D341Med (cell line): ENCODE measurements at regions not wholly inside any gene's neighbourhood (a gene's known extent, or its start where the extent isn't known, plus 50 kb on each side); places are given as distances from the start of the nearest gene placed in this dataset.

Experiments used
- DNase-seq: peaks from one replicate; pipeline ENCODE4 v3.0.0; 2012; ENCODE audit warnings: low spot score

- no peak for DNase-seq
Measured at GRCh38 chr3:102233881-102234280, 200.9 kb upstream of the ZPLD1 start.

- peak; percentile 33 for DNase-seq
Measured at GRCh38 chr3:102235679-102236078, 199.1 kb upstream of the ZPLD1 start.

DNA sequence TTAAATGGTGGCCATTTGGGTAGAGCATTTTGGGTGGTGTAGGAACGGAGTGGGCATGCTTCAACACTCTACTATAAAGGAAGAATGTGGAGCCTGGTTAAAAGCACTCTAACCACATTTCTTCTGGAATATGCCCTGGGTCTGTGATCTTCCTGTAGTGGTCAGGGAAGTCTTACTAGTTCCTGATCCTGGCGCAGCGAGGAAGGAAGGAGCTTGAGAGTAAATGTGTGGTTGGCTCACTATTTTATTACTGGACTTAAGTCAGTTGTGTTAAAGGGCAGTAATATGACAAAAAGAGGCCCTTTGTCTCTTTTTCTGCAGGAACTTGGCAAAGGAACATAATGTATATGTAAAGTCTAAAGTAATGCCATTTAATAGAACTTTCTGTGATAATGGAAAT, 197.6 kb upstream of the ZPLD1 start:
- no peak for DNase-seq

DNA sequence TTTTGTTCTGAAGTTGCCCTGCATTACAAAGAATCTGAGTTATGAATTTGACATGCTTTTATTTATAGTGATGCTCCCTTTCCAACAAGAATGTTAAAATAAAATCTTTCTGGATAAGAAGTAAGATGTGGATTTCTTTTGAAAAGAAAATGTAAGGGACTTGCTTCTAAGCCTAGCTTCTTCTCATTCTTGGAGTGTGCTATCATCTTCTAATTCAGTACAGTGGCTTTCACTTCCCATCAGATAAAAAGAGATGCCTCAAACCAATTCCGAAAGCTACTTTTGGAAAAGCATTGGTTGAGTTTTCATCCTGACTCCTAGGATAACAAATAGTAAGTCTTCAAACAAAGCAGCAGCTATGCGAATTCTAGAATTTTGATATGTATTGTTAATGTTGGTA, 197.0 kb upstream of the ZPLD1 start:
- no peak for DNase-seq

GRCh38 chr3:102238362-102238761, 196.5 kb upstream of the ZPLD1 start:
- DNase-seq = no peak

DNA sequence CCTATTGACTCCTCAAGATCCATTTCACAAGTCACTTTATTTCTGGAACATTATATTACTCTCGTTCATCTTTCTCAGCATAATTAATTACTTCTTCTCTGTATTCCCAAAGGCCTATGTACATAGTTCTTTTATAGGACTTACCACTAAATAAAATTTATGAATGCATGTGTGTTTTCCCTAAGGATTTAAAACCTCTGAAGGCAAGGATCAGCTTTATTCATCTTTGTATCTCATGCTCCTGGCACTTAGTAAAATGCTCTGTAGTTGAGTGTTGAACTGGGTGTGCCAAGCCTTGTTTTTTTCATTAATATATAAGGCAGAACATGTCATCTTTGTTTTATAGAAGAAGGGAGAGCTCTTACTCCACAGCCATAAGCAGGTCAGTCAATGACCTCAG, 194.1 kb upstream of the ZPLD1 start:
- DNase-seq = no peak

DNA sequence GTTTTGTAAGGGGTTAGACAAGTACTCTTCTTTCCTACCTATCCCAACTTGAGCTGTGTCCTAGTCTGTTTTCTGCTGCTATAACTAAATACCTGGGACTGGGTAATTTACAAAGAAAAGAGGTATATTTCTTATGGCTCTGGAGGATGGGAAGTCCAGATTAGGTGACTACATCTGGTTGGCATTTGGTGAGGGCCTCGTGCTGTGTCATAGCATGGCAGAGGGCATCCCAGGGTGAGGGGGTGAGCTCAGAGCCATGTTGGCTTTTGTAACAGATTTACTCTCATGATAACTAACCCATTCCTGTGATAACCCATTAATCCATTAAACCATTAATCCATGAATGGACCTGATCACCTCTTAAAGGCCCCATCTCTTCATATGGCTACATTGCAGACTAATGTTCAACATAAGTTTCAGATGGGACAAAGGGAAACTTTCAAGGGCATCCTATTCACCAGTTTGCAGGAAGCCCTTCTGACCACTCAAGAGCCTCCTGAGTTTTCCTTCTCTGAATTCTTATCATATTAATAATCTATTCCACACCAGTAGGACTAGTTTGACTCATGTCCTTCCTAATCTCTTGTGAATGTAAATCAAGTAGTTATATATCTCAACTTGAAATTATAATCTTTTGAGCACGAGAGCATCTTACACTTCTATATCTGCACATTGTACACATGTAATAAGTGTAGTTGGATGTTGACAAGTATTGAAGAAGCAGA, 185.7 kb upstream of the ZPLD1 start:
- DNase-seq = no peak

- DNase-seq = no peak
Measured at GRCh38 chr3:102255736-102256135, 179.1 kb upstream of the ZPLD1 start.

- DNase-seq = no peak
Measured at GRCh38 chr3:102258666-102259227, 176.1 kb upstream of the ZPLD1 start.

- no peak for DNase-seq
Measured at GRCh38 chr3:102259663-102260062, 175.2 kb upstream of the ZPLD1 start.

DNA sequence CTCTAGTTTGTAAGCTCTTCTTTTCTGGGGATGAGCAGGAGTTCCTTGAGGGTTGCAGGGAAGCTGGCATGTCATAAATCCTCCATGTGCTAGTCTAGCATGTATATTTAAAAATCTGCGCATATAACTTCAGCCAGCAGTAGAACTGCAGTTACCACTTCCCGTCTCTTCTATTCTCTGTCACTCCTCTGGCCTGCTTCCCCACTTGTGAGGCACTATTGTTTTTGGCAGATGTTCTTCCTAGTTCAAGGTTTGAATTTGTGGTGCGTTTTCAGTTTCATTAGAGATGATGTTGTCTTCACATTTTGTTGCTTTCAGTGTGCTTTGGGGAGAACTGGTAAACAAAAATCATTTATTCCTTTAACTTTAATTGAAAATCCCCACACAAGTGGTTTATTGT, 169.1 kb upstream of the ZPLD1 start:
- no peak for DNase-seq

- no peak for DNase-seq
Measured at GRCh38 chr3:102269406-102269805, 165.4 kb upstream of the ZPLD1 start.

- no peak for DNase-seq
Measured at GRCh38 chr3:102290241-102290640, 144.6 kb upstream of the ZPLD1 start.

DNA sequence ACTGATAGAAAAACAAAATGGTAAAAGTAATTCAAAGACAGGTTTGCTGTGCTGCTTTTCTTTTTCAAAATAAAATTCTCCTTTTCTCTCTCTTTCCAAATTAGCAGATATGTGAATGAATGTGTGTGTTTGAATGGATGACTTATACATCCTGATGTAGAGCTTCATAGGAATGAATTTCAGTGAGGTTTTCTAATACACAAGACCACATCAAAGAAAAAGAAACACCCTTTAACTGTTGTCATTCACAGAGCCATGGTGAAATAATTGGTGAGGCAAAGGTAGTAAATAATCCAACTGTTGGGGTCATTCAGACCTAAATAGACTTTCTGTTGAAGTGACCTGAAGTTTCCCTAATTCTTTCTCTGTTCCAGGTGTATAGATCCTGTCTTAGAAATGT, 139.1 kb upstream of the ZPLD1 start:
- DNase-seq = no peak

- DNase-seq = no peak
Measured at GRCh38 chr3:102297072-102297658, 137.7 kb upstream of the ZPLD1 start.

DNA sequence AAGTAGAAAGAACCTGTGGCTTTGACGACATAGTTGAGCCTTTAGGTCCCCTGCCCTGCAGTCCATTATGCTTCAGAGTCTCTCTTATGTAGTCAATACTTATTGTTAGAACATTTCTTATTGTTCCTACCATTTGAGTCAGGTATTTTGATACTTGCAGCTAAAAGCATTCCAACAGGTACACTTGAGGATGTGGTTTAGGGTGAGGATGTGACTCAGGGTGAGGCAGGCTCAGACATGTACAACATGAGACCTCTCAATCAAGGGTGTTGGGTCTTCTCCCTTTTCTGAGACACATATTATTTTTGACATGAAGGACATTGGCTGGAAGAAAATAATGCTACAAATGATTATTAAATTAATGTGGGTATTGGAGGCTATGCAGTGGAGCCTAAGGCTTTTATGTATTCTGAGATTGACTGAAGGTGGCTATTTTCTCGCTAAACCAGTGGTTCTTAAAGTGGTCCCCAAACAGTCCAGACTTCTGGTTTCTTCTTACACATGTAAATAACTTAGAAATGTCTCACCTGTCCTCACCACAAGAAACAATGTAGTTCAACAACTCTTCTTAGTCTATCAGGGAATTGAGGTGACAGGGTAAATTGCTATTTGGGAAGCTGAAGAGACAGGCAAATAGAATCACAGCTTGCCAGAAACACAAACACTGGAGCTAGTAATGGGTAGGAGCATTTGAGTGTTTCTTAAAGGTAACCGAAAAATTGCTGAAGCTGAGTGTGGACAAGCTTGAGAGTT, 135.5 kb upstream of the ZPLD1 start:
- no peak for DNase-seq

- no peak for DNase-seq
Measured at GRCh38 chr3:102301155-102301880, 133.5 kb upstream of the ZPLD1 start.

- no peak for DNase-seq
Measured at GRCh38 chr3:102302020-102302419, 132.8 kb upstream of the ZPLD1 start.

GRCh38 chr3:102304550-102304949, 130.3 kb upstream of the ZPLD1 start:
- no peak for DNase-seq

GRCh38 chr3:102307442-102307841, 127.4 kb upstream of the ZPLD1 start:
- no peak for DNase-seq

DNA sequence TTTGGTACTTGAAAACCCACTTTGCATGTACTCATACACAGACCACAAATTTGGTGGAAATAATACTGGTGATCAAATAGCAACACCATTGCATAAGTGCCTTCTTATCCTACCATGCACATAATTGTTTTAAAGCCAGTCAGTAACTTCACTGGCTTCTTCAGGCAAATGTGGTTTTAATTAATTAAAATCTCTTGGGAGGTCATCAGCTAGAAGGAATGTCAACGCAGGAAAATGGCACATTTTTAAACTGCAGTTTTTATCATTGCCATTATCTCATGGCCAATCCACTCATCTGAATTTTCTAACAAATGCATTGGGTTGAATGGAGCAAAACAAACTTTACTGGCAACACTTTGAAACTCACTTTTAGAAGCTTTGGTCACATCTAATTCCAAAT, 105.7 kb upstream of the ZPLD1 start:
- no peak for DNase-seq

DNA sequence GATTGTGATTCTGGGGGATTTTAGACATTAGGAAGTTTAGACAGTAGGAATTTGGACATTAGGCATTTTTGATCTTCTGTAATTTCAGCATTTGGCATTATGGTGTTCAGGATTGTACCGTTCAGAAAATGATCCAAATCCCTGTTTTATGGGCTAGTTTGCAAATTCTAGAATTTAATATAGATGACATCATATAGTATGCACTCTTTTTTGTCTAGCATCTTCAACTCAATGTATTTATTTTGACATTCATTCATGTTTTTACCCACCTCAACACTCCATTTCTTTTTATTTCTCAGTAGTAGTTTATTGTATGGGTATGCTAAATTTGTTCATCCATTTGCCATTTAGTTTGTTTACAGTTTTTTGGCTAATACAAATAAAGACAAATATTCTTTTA, 105.3 kb upstream of the ZPLD1 start:
- DNase-seq = no peak
